ENCODE measurements at regions not wholly inside any gene's neighbourhood (a gene's known extent, or its start where the extent isn't known, plus 50 kb on each side); places are given as distances from the start of the nearest gene placed in this dataset.

- TF ChIP-seq, protein P1, sequence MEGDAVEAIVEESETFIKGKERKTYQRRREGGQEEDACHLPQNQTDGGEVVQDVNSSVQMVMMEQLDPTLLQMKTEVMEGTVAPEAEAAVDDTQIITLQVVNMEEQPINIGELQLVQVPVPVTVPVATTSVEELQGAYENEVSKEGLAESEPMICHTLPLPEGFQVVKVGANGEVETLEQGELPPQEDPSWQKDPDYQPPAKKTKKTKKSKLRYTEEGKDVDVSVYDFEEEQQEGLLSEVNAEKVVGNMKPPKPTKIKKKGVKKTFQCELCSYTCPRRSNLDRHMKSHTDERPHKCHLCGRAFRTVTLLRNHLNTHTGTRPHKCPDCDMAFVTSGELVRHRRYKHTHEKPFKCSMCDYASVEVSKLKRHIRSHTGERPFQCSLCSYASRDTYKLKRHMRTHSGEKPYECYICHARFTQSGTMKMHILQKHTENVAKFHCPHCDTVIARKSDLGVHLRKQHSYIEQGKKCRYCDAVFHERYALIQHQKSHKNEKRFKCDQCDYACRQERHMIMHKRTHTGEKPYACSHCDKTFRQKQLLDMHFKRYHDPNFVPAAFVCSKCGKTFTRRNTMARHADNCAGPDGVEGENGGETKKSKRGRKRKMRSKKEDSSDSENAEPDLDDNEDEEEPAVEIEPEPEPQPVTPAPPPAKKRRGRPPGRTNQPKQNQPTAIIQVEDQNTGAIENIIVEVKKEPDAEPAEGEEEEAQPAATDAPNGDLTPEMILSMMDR (IDR thresholded peaks at IDR 0.05 in 2 of 3, conservative IDR thresholded peaks at IDR 0.05 in 1 of 3; ENCODE audit: control insufficient read depth in 2 of 3, extremely low read depth in 1 of 3, insufficient read depth in 1 of 3, low read depth in 3 of 3, low read length in 3 of 3) = no peak
- TF ChIP-seq EP300 (IDR thresholded peaks at IDR 0.05; ENCODE audit: borderline replicate concordance in 1 of 2, control insufficient read depth in 1 of 2, low read depth in 2 of 2, low read length in 2 of 2) (no peak), SREBF2 (IDR thresholded peaks at IDR 0.05; ENCODE audit: low read length) (no peak), RFX5 (IDR thresholded peaks at IDR 0.05; ENCODE audit: low read depth, low read length) (no peak), YY1 (IDR thresholded peaks at IDR 0.05; ENCODE audit: low read depth, low read length) (no peak), EZH2 (IDR thresholded peaks at IDR 0.05; ENCODE audit: borderline replicate concordance, control insufficient read depth, low read depth, low read length) (no peak), TAF1 (IDR thresholded peaks at IDR 0.05; ENCODE audit: borderline replicate concordance, low read depth, low read length) (no peak), TCF12 (IDR thresholded peaks at IDR 0.05; ENCODE audit: low read depth, low read length) (no peak), HDAC2 (IDR thresholded peaks at IDR 0.05) (no peak)
Measured at GRCh38 chr12:105552056-105552455, 221.6 kb downstream of the C12orf75 start.
